Neural cell (in vitro differentiated cells): ENCODE measurements at regions not wholly inside any gene's neighbourhood (a gene's known extent, or its start where the extent isn't known, plus 50 kb on each side); places are given as distances from the start of the nearest gene placed in this dataset.

Experiments used
- H2AFZ ChIP-seq: fragments of 200-600, 300-800 bp; sonication (generic), shearing (Covaris generic); 2 replicates; pipeline ENCODE4 v1.6.0; 2014; ENCODE audit warnings: low read depth, mild to moderate bottlenecking, antibody characterized with exemption, low read length, moderate library complexity
- H3F3A ChIP-seq: fragments of 200-600 bp; shearing (Covaris generic); 2 replicates; pipeline ENCODE4 v1.6.1; 2016; ENCODE audit warnings: mild to moderate bottlenecking, moderate library complexity, mixed read lengths, antibody characterized with exemption, low read length; ENCODE audit not compliant: insufficient read depth, poor library complexity, severe bottlenecking
- H3K27ac ChIP-seq: fragments of 200-600, 300-800 bp; sonication (generic), shearing (Covaris generic); 2 replicates; pipeline ENCODE4 v1.5.1; 2014; ENCODE audit warnings: mild to moderate bottlenecking, low read length, moderate library complexity
- H3K27me3 ChIP-seq: fragments of 300-800, 200-600 bp; sonication (generic), shearing (Covaris generic); 2 replicates; pipeline ENCODE4 v1.6.0; 2014; ENCODE audit warnings: mild to moderate bottlenecking, low read depth, low read length, moderate library complexity; ENCODE audit not compliant: insufficient read depth
- H3K36me3 ChIP-seq: fragments of 300-800, 200-600 bp; sonication (generic), shearing (Covaris generic); 2 replicates; pipeline ENCODE4 v1.5.1; 2014; ENCODE audit warnings: mild to moderate bottlenecking, antibody characterized with exemption, low read length, moderate library complexity; ENCODE audit not compliant: insufficient read depth
- H3K4me2 ChIP-seq: fragments of 300-800, 200-600 bp; sonication (generic), shearing (Covaris generic); 2 replicates; pipeline ENCODE4 v1.6.0; 2014; ENCODE audit warnings: mild to moderate bottlenecking, low read length
- H3K4me3 ChIP-seq: fragments of 300-800, 200-600 bp; sonication (generic), shearing (Covaris generic); 2 replicates; pipeline ENCODE4 v1.5.1; 2014; ENCODE audit warnings: mild to moderate bottlenecking, low read length, moderate library complexity
- H3K79me2 ChIP-seq: fragments of 200-600 bp; shearing (Covaris generic); replicated peaks from 2 replicates; pipeline ENCODE4 v1.6.0; 2014; ENCODE audit warnings: mild to moderate bottlenecking, low read length, moderate library complexity; ENCODE audit not compliant: insufficient read depth
- H3K9ac ChIP-seq: fragments of 300-800, 200-600 bp; sonication (generic), shearing (Covaris generic); 2 replicates; pipeline ENCODE4 v1.6.1; 2016; ENCODE audit warnings: mild to moderate bottlenecking, low read length, mixed read lengths
- H3K9me2 ChIP-seq: fragments of 200-600 bp; shearing (Covaris generic); 2 replicates; pipeline ENCODE4 v1.6.1; 2016; ENCODE audit warnings: mild to moderate bottlenecking, low read length, mixed read lengths; ENCODE audit not compliant: insufficient read depth
- H3K9me3 ChIP-seq: fragments of 200-600, 300-800 bp; sonication (generic), shearing (Covaris generic); 2 replicates; pipeline ENCODE4 v1.6.1; 2016; ENCODE audit warnings: mild to moderate bottlenecking, mixed run types, low read length, moderate library complexity, mixed read lengths
- H4K20me1 ChIP-seq: fragments of 200-600 bp; shearing (Covaris generic); 2 replicates; pipeline ENCODE4 v1.6.1; 2016; ENCODE audit warnings: mild to moderate bottlenecking, mixed run types; ENCODE audit not compliant: insufficient read depth
- CTCF ChIP-seq: fragments of 450-650 bp; IDR thresholded peaks from 2 replicates; pipeline ENCODE4 v1.5.1; 2014; ENCODE audit warnings: antibody characterized with exemption, mild to moderate bottlenecking, moderate library complexity; ENCODE audit not compliant: poor library complexity, severe bottlenecking
- EP300 ChIP-seq: fragments of 450-650 bp; conservative IDR thresholded peaks from 2 replicates; pipeline ENCODE4 v1.6.1; 2014; ENCODE audit warnings: antibody characterized with exemption, mild to moderate bottlenecking, moderate library complexity; ENCODE audit not compliant: poor library complexity, severe bottlenecking
- EZH2 ChIP-seq: fragments of 200-600, 300-800 bp; shearing (Covaris generic), sonication (generic); IDR thresholded peaks from 2 replicates; pipeline ENCODE4 v1.6.1; 2014; ENCODE audit warnings: antibody characterized with exemption, low read length, borderline replicate concordance, mild to moderate bottlenecking; ENCODE audit not compliant: insufficient read depth, poor library complexity, severe bottlenecking
- MXI1 ChIP-seq: fragments of 450-650 bp; conservative IDR thresholded peaks from 2 replicates; pipeline ENCODE4 v1.6.1; 2014; ENCODE audit warnings: antibody characterized with exemption, mild to moderate bottlenecking; ENCODE audit not compliant: poor library complexity, severe bottlenecking
- POLR2AphosphoS5 ChIP-seq: IDR thresholded peaks from 2 replicates; pipeline ENCODE4 v1.6.1; 2012
- RAD21 ChIP-seq: fragments of 450-650 bp; conservative IDR thresholded peaks from 2 replicates; pipeline ENCODE4 v1.6.1; 2014; ENCODE audit warnings: antibody characterized with exemption, mild to moderate bottlenecking, moderate library complexity
- REST ChIP-seq: IDR thresholded peaks from 2 replicates; pipeline ENCODE4 v1.6.1; 2012; ENCODE audit warnings: borderline replicate concordance
- SMC3 ChIP-seq: fragments of 450-650 bp; conservative IDR thresholded peaks from 2 replicates; pipeline ENCODE4 v1.6.1; 2014; ENCODE audit warnings: antibody characterized with exemption, mild to moderate bottlenecking, moderate library complexity; ENCODE audit not compliant: poor library complexity
- TAF1 ChIP-seq: IDR thresholded peaks from 2 replicates; pipeline ENCODE4 v1.6.1; 2012; ENCODE audit warnings: low read depth

- Histone ChIP-seq H3F3A (no peaks in the 10 kb centered on the region), H4K20me1 (no peaks in the 10 kb centered on the region), H3K27me3 (no peaks in the 10 kb centered on the region), H3K36me3 (no peaks in the 10 kb centered on the region), H3K79me2 (no peaks in the 10 kb centered on the region), H3K9me3 (no peaks in the 10 kb centered on the region), H3K4me2 (no peak overlapping the region), H3K9ac (no peak overlapping the region), H3K4me3 (no peak overlapping the region), H3K27ac (no peak overlapping the region), H2AFZ (no peak overlapping the region), H3K9me2 (no peaks in the 10 kb centered on the region)
- TF ChIP-seq TAF1 (no peak), POLR2AphosphoS5 (no peak), SMC3 (no peak)
These were observed 167.6 kb upstream of the TUSC1 start for GRCh38 chr9:25845867-25846266.

GRCh38 chr9:25830381-25830780 lies 152.1 kb upstream of the TUSC1 start:
- Histone ChIP-seq H2AFZ (no peak overlapping the region), H3K4me3 (no peak overlapping the region), H3K79me2 (no peaks in the 10 kb centered on the region), H3K36me3 (no peaks in the 10 kb centered on the region), H3F3A (no peaks in the 10 kb centered on the region), H3K9ac (no peak overlapping the region), H3K27me3 (no peaks in the 10 kb centered on the region), H3K4me2 (no peak overlapping the region), H3K9me3 (peaks cover 8% of the 10 kb centered on the region), H4K20me1 (no peaks in the 10 kb centered on the region), H3K27ac (no peak overlapping the region), H3K9me2 (no peaks in the 10 kb centered on the region)
- TF ChIP-seq MXI1: no peak
- no peak for TF ChIP-seq EP300
- TF ChIP-seq EZH2: no peak
- TF ChIP-seq CTCF: no peak
- no peak for TF ChIP-seq POLR2AphosphoS5
- no peak for TF ChIP-seq TAF1
- TF ChIP-seq RAD21: no peak
- TF ChIP-seq REST: no peak

GRCh38 chr9:25827626-25828025 lies 149.4 kb upstream of the TUSC1 start:
- Histone ChIP-seq H3K4me3 (no peak overlapping the region), H4K20me1 (no peaks in the 10 kb centered on the region), H3K27ac (no peak overlapping the region), H3F3A (no peaks in the 10 kb centered on the region), H3K27me3 (no peaks in the 10 kb centered on the region), H3K36me3 (no peaks in the 10 kb centered on the region), H3K9me3 (peaks cover 8% of the 10 kb centered on the region), H3K9ac (no peak overlapping the region), H3K4me2 (no peak overlapping the region), H3K9me2 (no peaks in the 10 kb centered on the region), H2AFZ (no peak overlapping the region), H3K79me2 (no peaks in the 10 kb centered on the region)
- no peak for TF ChIP-seq RAD21
- no peak for TF ChIP-seq MXI1
